ENCODE measurements at regions not wholly inside any gene's neighbourhood (a gene's known extent, or its start where the extent isn't known, plus 50 kb on each side); places are given as distances from the start of the nearest gene placed in this dataset.
"Not testable (repeated sequence)": the region's sequence is repeated elsewhere in the genome, so short reads cannot be mapped to it uniquely, and the experiment has no call there.

GRCh38 chr16:26856271-26856670, 210.5 kb upstream of the C16orf82 start:
- H3K27ac ChIP-seq, result no peak overlapping the region
- TF ChIP-seq CTCF (conservative IDR thresholded peaks at IDR 0.05), result no peak

GRCh38 chr16:26856791-26857190, 209.9 kb upstream of the C16orf82 start:
- TF ChIP-seq CTCF (conservative IDR thresholded peaks at IDR 0.05), result no peak
- H3K27ac ChIP-seq, result no peak overlapping the region

- no peak overlapping the region for H3K27ac ChIP-seq
- TF ChIP-seq CTCF (conservative IDR thresholded peaks at IDR 0.05), result no peak
Observed at GRCh38 chr16:26857371-26857770, 209.4 kb upstream of the C16orf82 start.

GRCh38 chr16:26860506-26860905, 206.2 kb upstream of the C16orf82 start:
- TF ChIP-seq CTCF (conservative IDR thresholded peaks at IDR 0.05), result no peak
- H3K27ac ChIP-seq, result no peak overlapping the region

- H3K27ac ChIP-seq, result no peak overlapping the region
Observed at GRCh38 chr16:26863931-26864330, 202.8 kb upstream of the C16orf82 start.

GRCh38 chr16:26874318-26874717, 192.4 kb upstream of the C16orf82 start:
- not testable (repeated sequence) for H3K27ac ChIP-seq

More at GRCh38 chr16:26863931-26864330, 202.8 kb upstream of the C16orf82 start:
- no peak for TF ChIP-seq CTCF (conservative IDR thresholded peaks at IDR 0.05)

GRCh38 chr16:26877421-26877820, 189.3 kb upstream of the C16orf82 start:
- no peak overlapping the region for H3K27ac ChIP-seq
- TF ChIP-seq CTCF (conservative IDR thresholded peaks at IDR 0.05), result no peak

- H3K27ac ChIP-seq, result no peak overlapping the region
- TF ChIP-seq CTCF (conservative IDR thresholded peaks at IDR 0.05), result no peak
Observed at GRCh38 chr16:26885674-26886073, 181.1 kb upstream of the C16orf82 start.

Data from VCaP (cell line).